Thyroid gland (tissue), 4 donors: ENCODE measurements at regions not wholly inside any gene's neighbourhood (a gene's known extent, or its start where the extent isn't known, plus 50 kb on each side); places are given as distances from the start of the nearest gene placed in this dataset.

ENCODE experiments used
- POLR2A ChIP-seq, 2 donors: fragments of 450-650 bp; IDR thresholded peaks; one replicate each; pipeline ENCODE4 v1.6.1; 2017; ENCODE audit warnings: antibody characterized with exemption in 2 of 2, mild to moderate bottlenecking in 2 of 2, moderate library complexity in 1 of 2
- TF ChIP-seq, protein P1 (sequence below), 6 experiments: fragments of 200-600 bp in 3 of 6; fragments of 450-650 bp in 3 of 6; sonication (generic) in 3 of 6; IDR thresholded peaks; one replicate each; pipeline ENCODE4 v1.5.1; 2016 to 2019; ENCODE audit warnings: antibody characterized with exemption in 6 of 6, mild to moderate bottlenecking in 2 of 6, inconsistent platforms in 1 of 6, moderate library complexity in 1 of 6

DNA sequence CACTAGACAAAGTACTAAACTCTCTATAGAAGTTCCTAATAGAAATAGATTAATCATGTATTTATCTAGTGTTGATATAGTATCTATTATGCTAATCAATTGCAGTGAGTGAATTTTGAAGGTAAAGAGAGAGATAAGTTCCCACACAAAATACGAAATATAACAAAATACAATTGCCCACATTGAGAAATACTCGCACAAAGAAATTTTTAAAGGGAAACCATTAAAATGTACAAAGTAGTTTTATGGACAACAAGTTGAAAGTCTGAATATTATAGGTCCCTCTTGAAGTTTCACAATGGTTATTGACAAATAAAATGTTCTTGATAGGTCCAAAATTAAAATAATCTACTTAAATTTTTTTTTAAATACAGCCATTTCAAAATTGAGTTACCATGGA is 1031.1 kb downstream of the SORCS1 start:
- TF ChIP-seq, protein P1, sequence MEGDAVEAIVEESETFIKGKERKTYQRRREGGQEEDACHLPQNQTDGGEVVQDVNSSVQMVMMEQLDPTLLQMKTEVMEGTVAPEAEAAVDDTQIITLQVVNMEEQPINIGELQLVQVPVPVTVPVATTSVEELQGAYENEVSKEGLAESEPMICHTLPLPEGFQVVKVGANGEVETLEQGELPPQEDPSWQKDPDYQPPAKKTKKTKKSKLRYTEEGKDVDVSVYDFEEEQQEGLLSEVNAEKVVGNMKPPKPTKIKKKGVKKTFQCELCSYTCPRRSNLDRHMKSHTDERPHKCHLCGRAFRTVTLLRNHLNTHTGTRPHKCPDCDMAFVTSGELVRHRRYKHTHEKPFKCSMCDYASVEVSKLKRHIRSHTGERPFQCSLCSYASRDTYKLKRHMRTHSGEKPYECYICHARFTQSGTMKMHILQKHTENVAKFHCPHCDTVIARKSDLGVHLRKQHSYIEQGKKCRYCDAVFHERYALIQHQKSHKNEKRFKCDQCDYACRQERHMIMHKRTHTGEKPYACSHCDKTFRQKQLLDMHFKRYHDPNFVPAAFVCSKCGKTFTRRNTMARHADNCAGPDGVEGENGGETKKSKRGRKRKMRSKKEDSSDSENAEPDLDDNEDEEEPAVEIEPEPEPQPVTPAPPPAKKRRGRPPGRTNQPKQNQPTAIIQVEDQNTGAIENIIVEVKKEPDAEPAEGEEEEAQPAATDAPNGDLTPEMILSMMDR (IDR thresholded peaks at IDR 0.05), result no peak
- no peak for TF ChIP-seq POLR2A (IDR thresholded peaks at IDR 0.05)
